DMS79 treated with DMSO at 0.1 percent for 48 hours (cell line): ENCODE measurements at regions not wholly inside any gene's neighbourhood (a gene's known extent, or its start where the extent isn't known, plus 50 kb on each side); places are given as distances from the start of the nearest gene placed in this dataset.
"Not testable (repeated sequence)": the region's sequence is repeated elsewhere in the genome, so short reads cannot be mapped to it uniquely, and the experiment has no call there.

Experiments used
- DNase-seq: peaks from one replicate; lab custom pipeline; 2025; lab: John Stamatoyannopoulos, UW

DNA sequence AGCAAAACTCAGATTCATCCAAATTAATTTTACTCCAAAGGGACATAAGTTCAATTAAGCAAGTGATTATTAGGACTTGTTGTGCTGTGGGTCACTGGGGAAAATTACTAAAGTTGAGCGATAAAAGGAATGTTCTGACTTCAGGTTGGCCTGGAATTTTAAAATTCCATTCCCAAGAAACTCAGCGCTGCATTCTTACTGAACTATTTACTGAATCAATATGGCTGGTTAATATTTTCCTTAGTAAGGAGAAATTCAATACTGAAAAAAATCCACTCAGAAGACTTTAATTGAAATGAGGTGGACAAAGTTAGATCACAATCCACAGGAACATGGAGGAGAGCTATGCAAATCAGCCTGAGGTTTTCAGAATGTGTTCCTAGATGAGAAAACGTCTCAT is 578.9 kb upstream of the NR5A2 start:
- no peak for DNase-seq

DNA sequence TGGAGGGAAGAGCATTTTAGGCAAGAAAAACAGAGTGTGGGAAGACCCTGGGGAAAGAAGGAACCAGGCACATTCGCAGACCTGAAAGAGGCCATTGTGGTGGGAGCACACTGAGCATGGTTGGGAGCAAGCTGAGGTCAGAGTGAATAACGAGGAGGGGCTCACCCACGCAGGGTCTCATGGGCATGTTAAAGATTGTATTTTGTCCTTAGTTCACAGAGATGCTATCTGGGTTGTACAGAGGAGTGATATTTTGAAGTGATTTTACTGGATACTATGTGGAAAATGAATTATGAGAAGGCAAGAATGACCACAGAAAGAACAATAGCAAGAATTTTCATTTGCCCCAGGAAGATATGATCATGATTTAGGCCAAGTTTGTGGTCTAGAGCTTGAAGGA is 578.3 kb upstream of the NR5A2 start:
- DNase-seq: no peak

DNA sequence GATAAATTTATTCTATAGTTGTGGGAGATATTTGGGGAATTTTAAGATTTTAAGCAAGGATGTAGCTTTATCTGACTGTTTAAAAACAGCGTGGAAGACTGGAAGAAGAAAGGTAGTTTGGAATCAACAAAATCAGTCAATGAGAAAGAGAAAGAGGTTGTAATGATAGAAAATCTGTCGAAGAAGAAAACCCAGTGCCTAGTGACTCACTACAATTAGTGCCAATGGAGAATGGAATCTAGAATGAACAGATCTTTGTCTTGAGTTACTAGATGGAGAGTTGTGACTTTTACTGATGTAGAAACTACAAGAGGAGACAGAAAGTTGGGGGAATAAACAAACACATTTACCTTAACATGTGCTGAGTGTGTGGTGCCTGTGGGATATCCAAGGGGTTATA is 577.8 kb upstream of the NR5A2 start:
- DNase-seq: no peak

DNA sequence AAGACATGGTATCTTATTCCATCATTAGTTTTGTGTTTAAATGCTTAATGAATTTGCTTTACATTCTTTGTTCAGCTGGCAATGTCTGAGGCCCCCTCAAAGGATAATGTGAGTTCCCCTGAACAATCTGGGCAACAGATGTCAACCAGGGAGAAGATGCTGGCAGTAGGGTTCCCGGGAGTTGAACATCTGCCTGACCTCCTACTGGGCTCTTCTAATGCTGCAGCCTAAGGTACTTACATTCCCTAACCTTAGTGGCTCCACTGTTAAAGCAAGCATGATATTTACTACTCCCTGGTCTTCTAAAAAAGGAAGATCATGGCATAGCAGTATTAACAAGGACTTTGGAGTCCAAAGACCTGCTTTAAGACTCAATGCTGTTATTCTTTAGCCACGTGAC is 574.9 kb upstream of the NR5A2 start:
- DNase-seq: no peak

DNA sequence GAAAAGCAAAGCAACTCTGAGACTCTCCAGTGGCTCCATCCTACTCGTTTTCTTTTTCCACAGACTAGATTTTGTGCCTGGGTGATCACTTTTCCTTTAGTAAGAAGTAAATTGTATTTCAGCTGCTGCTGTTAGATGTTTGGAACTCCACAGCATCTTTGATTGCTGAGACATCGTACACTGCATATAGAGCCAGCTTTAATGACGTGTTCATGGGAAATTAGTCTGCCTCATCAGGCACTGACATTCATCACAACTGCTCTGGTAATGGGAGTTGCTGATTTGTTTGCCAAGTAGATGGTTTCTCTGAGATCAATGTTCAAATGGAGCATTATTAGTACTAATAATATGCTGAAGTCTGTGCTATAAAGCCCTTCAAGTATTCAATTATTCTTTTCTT is 573.8 kb upstream of the NR5A2 start:
- DNase-seq: no peak

DNA sequence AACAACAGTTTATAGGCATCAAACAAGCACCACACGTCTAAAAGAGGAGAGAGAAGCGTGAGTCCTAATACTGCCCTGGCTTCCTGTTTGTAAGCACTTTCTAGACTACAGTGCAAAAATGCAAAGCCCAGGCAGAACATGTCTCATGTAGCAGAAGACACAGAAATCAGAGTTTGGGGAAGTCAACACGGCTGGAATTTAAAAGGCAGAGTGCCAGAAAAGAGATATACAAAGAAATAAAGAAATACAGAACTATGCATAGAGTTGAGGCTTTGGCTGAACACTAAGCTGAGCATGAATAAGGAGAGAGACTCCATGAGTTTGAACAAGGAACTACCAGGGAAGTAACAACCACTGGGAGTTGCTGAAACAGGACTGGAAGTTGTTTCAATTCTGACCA is 566.6 kb upstream of the NR5A2 start:
- DNase-seq: no peak

DNA sequence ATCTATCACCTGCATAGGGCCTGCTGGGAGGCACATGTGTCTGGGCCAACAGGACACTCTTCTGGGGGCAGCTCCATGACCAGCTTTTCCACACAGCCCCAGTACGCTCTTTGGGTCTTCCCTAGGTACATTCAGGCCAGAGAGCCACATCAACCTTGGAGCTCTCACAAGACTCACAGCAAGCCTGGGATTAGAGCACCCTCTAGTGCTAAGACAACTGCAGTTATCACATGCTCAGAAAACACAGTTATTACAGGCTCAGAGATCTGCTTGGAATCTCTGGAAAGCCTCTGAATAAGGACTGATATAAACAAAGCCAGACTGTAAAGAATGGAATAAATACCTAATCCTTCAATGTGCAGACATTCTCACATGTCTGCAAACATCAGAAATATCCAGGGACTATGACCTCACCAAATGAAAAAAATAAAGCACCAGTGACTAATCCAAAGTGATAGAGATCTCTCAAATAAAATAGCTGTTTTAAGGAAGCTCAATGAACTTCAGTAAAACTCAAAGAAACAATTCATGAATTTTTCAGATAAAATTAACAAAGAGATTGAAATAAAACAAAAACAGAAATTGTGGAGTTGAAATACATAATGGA is 563.9 kb upstream of the NR5A2 start:
- no peak for DNase-seq

DNA sequence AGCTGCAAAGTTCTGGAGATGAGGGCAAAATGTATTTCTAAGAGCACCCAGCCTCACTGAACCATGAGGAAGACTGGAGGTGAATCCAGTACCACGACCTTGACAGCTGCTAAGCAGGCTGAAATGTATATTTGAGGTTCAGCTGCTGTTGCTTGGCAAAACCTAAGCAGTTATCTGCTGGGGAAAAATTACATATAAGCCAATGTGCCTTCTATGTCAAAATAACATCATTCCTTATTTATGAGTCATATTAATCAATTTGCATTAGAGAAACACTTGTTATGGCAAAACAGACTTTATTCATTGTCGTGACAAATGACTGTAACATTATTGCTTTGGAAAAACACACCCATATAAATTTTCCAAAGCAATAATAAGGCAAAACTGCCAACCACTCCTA is 560.5 kb upstream of the NR5A2 start:
- no peak for DNase-seq

DNA sequence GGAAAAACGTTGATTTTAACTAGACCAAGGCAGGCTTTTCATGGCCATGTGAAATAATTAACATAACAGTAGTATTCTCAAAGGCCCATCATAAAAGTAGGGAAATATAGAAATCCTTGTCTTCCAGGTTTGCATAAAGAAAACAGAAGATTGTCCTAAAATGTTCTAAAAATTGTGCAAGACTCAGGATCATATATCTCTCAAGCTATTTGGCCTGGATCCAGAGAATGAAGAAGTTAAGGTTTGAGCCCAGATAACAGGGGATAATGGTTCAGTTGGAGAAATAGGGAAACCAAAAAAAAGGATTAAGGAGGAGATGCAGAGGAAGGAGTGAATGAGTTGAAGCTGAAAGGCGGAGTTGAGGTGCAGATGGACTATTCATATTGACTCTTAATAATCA is 555.5 kb upstream of the NR5A2 start:
- no peak for DNase-seq

DNA sequence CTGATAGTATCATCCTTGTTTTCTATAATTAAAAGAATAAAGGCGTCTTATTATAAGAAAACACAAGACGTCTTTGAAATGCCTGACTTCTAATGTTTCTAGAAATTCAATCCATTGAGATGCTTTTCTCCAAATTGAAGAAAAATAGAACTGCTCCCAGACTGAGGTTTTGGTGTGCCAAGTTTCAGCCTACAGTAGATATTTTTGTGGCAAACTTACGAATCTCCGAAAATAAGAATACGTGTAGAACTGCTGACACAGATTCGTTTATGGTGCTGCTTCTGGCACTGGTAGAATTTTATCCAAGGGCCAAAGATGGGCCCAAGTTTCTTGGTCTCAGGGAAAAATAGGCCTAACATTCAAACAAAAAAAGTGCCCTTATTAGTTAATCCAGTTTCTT is 554.5 kb upstream of the NR5A2 start:
- no peak for DNase-seq

DNA sequence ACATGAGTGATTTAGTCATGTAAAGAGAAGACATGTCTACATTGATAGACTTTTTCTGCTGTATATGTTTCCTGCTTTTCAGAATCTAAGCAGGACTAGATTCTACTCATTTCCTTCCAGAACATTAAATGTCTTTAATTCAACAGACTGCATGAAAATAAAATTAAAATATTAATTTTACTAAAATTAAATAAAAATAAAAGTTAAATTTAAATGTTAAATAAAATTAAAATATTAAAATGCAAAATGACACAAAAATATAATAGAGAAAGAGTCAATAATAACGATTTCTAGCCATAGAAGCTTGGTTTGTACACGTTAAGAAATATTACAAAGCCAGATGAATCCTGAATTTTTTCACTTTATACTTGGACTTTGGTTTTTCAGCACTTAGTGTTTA is 552.8 kb upstream of the NR5A2 start:
- no peak for DNase-seq

DNA sequence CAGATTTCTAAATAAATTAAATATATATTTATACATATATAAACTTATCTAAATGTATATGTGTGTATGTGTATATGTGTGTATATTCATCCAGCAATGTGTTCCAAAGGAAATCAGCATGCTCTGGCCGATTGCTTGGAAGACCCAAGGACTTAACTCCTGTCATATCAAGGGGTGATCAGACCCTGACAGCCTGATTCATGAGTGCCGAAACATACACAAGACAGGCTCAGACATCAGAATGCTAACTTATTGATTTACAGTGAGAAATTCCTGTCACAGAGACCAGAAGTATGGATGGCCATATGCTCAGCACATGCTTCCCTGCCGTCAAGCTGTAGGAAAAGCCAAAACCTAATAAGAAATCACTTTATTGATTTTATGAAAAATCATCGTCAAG is 545.1 kb upstream of the NR5A2 start:
- DNase-seq: no peak

DNA sequence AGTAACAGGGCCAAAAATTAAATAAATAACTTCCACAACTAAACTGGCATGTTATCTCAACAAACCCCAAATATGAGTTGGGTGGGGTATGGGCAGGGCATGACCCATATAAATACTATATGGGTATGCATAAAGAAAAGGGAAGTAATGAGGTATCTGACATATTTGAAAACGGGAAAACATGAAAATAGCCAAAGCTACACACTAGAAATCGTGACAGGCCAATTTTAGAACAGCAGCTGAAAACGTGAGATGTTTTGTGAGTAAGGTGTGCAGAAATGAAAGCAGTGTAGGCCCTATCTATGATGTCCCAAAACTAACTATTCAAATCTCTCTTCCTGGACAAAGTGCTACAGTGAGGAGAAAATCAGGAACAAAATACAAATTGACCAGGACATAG is 537.9 kb upstream of the NR5A2 start:
- no peak for DNase-seq

DNA sequence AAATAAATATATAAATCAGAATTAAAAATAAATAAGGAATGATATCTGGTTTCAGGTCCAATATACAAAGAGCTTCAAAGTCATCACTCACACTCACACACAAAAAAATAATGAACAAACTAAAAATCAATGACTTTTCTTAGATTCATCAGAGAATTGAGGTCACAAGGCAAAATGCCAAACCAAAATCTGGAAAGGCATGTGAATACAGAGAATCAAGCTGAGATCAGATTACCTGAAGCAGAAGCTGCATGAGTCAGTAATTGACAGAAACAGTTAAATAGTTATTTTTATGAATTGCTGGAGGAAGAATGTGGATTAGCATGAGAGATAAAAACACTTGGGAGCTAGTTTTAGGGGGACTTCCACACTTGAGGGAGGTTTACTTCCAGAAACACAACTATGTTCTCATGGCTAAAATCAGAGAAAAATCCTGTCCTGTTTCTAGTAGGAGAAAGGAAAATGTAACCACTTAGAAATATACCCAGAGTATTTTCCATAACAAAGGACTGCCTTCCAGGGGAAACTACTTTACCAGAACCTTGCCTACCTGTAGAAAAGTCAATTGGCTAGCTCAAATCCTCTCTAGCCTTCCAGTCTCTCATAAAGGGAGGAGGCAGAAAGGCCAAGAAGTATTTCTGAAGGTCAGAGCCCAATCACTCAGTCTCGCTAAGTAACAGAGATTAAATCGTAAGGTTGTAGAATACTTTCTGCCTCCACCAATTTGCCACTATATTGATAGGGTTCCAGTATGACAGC is 536.6 kb upstream of the NR5A2 start:
- DNase-seq: no peak

DNA sequence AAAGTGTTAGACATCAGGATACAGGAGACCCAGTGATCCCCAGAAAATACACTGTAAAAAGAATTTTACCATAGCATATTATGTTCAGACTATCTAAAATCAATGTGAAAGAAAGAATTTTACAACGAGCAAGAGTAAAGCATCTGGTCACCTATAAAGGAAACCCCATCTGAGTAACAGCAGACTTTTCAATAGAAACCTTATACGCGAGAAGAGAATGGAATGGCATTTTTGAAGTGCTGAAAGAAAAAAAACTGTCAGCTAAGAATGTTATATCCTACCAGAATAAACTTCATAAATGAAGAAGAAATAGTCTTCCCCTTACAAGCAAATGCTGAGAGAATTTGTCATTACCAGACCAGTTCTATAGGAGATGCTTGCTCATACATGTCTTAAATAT is 532.1 kb upstream of the NR5A2 start:
- DNase-seq: no peak

DNA sequence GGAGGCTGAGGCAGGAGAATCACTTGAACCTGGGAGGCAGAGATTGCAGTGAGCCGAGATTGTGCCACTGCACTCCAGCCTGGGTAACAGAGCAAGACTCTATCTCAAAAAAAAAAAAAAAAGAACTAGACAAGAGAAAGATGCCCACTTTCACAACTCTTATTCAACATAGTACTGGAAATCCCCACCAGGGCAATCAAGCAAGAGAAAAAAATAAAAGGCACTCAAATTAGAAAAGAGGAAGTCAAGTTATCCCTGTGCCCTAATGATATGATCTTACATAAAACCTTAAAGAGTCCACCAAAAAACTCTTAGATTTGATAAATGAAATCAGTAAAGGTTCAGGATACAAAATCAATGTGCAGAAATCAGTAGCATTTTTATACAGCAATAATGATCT is 528.7 kb upstream of the NR5A2 start:
- not testable (repeated sequence) for DNase-seq

DNA sequence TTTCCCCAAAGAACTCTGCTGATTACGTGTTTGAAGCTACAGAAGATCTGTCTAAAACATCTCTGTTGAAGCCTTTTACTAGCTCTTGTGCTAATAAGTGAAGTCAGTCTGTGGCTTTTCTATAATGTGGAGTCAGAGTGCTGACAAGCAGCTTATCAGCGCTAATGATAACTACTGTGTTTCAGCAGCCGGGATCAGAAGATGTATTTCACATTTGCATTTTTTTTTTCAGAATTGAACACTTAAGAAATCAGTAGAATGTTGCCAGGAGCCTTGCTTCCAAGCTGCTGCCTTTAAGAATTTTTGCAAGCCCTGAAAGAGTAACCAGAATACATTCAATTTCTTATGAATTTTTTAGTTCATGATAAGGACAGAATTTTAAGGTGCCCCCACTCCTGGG is 519.4 kb upstream of the NR5A2 start:
- no peak for DNase-seq

DNA sequence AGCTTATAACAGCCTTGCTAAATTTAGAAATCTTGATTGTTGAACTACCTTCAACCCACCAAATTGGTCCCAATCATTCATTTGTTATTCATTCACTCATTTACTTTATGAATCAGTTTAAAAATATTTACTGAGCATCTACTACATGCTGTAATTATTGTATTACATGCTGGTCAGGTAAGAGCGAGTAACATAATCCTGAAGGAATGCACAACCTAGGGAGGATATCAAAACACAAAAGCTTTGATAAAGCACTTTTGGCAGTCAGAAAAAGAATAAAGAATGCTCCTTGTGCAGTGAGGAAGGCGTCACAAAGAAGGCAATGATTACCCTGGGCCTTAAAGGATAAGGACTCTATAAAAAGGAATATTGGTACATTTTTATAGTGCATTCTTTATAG is 518.9 kb upstream of the NR5A2 start:
- DNase-seq: no peak

DNA sequence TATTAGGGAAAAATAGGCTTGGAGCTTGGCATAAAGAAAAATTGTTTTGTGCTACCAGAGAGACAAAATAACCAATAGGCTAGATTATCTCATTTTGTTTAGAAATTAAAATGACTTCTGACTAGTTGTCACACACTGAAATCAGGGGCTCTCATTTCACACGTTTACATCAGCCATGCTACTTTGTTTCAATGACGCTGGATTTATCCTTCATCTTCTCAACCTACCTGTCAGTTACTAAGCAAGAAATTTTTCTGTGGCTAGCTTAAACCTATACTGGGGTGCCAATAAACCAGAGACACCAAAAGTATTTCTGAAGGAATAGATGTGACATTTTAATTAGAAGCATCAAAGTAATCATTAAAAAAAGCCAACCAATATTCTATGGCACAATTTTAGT is 518.1 kb upstream of the NR5A2 start:
- DNase-seq: no peak

DNA sequence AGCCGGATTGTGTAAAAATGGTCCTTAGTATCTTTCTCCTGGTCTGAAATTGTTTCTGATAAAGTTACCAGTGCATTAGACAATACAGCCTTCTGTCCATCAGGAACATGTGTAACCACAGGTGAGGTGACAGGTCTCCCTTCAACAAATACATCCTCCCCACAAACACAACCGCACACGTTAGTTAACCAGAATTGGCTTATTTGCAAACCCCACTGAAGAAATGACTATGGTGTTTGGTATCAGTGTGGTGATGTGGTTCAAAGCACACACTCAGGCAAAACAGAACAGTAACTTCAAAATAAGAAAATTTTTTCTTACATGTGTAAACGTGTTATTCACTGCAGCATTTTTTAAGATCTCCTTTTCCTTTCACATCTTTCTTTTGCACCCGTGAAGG is 517.2 kb upstream of the NR5A2 start:
- DNase-seq: no peak

DNA sequence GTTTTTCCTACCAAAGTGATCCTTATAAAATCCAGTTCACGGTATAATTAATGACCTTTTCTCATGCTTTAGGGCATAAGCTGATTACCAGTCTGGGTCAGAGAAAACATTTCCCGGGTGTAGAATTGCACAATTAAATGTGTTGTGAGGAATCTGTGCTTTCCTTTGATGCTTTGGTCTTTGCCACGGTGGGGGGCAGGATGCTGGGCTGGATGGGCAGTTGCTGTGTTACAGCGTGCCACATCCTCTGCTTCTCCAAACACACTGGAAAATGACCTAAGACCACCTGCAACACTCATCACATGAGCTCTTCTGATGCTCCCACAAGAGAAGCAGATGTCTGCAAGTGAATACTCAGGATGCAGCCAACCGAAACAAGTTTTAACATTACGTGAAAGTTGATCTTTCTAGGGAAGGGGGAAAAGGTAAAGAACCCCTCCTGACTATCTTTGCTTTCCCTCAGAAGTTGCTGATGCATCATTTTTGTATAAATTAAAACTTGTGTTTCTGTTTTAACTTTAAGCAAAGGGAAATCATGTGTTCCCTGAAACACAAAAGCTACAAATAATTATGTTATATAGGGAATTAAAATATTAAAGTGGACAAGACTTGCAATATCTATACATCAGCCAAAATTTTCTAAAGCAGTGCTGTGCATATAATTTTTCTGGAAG is 515.3 kb upstream of the NR5A2 start:
- DNase-seq: no peak

DNA sequence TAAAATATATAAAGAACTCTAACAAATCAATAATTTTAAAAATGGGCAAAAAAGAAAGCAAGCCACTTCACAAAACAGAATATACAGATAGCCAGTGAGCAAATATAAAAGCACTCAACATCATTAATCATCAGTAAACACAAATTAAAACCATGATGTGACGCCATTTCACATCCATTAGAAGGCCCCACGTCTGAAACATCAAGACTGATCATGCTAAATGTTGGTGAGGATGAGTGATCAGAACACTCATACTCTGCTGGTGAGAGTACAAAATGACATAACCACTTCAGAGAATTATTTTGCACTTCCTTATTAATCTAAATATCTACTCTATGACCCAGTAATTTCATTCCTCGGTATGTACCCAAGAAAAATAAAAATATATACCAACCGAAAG is 512.2 kb upstream of the NR5A2 start:
- DNase-seq: no peak

DNA sequence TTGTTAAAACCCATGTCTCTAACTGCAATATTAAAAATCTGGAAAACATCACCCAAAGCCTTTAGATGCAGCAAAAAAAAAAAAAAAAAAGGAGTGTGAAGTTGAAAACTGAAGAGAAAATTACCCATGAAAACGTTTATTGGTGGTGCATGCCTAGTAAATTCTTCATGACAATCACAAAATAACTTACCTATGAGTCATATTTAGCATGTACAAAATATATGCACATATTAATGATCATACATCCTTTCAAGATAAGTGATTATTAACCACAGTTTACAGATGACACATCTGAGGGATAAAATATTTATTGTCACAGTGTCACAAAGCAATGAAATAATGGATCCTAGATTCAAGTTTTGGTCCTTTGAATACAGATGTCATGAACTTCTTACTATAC is 505.2 kb upstream of the NR5A2 start:
- DNase-seq: no peak

DNA sequence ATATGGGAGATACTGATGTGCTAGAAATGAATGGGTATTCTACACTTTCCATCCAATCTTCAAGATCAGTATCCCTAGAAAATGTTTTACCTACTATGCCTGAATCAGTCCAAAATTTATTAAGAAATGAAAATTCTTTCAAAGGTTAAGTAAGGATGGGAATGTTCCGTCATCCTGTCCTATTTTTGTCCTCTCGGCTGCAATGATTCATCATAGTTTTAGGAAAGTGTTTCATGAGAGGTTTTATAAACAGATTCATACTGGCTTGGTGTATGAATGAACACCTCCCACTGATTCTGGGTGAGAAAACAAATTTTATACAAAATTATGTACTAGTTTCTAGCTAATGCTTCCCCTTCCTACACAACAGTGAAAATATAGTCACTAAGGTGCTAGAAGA is 504.6 kb upstream of the NR5A2 start:
- DNase-seq: no peak
